ENCODE measurements at regions not wholly inside any gene's neighbourhood (a gene's known extent, or its start where the extent isn't known, plus 50 kb on each side); places are given as distances from the start of the nearest gene placed in this dataset.

DNA sequence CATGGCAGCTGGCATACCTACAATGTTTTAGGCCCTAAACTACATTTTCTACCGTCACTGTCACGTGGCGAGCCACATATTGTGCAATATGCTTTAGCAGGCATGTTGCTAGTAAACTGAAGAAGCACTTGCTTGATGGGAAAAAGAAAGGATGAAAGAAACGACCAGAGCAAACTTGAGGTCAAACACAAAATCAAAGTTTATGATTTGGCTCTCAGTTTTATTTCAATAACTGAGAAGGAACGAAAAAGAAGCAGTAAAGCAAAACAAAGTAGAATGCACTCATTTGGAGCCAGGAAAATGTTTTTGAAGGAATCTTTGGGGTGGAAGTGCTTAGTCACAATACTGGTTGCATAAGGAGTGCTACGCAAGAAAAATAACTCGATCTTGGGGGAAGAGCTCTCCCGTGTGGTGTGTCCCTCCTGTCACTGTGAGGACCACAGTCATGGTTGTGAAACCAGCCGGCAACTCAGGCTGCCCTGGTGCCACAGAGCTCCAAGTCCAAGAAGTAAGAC is 349.8 kb downstream of the RBM43 start:
- no peak for DNase-seq (ENCODE audit: low spot score)
- 38% methylated on average over 9 of the region's 9 CpGs for WGBS
- TF ChIP-seq YY1 (IDR thresholded peaks at IDR 0.05) (no peak), JUND (IDR thresholded peaks at IDR 0.05) (peak in 1 of 2 donors; percentile 19), FOXA2 (IDR thresholded peaks at IDR 0.05) (no peak), RAD21 (IDR thresholded peaks at IDR 0.05) (peak; percentile 71 to 72), EGR1 (IDR thresholded peaks at IDR 0.05; ENCODE audit: low read depth in 2 of 2) (no peak), GABPA (IDR thresholded peaks at IDR 0.05 in 1 of 2, conservative IDR thresholded peaks at IDR 0.05 in 1 of 2) (no peak), HNF4A (conservative IDR thresholded peaks at IDR 0.05) (peak in 1 of 2 donors; percentile 36), REST (IDR thresholded peaks at IDR 0.05) (no peak), ATF3 (IDR thresholded peaks at IDR 0.05) (no peak), FOXA1 (IDR thresholded peaks at IDR 0.05) (no peak), MAX (IDR thresholded peaks at IDR 0.05) (no peak), HNF4G (IDR thresholded peaks at IDR 0.05) (no peak), TAF1 (conservative IDR thresholded peaks at IDR 0.05) (no peak), NR2F2 (IDR thresholded peaks at IDR 0.05) (no peak), ZBTB33 (IDR thresholded peaks at IDR 0.05) (no peak), SP1 (IDR thresholded peaks at IDR 0.05) (no peak), RXRA (IDR thresholded peaks at IDR 0.05) (peak in 1 of 2 donors; percentile 7)
- TF ChIP-seq, protein P1, sequence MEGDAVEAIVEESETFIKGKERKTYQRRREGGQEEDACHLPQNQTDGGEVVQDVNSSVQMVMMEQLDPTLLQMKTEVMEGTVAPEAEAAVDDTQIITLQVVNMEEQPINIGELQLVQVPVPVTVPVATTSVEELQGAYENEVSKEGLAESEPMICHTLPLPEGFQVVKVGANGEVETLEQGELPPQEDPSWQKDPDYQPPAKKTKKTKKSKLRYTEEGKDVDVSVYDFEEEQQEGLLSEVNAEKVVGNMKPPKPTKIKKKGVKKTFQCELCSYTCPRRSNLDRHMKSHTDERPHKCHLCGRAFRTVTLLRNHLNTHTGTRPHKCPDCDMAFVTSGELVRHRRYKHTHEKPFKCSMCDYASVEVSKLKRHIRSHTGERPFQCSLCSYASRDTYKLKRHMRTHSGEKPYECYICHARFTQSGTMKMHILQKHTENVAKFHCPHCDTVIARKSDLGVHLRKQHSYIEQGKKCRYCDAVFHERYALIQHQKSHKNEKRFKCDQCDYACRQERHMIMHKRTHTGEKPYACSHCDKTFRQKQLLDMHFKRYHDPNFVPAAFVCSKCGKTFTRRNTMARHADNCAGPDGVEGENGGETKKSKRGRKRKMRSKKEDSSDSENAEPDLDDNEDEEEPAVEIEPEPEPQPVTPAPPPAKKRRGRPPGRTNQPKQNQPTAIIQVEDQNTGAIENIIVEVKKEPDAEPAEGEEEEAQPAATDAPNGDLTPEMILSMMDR (IDR thresholded peaks at IDR 0.05; ENCODE audit: low read depth, low read length, missing input control): peak; percentile 19
- Histone ChIP-seq H3K9ac (ENCODE audit: low read depth in 1 of 2, low read length in 2 of 2) (no peak overlapping the region), H3K36me3 (ENCODE audit: control insufficient read depth in 4 of 4, insufficient read depth in 3 of 4, low read depth in 1 of 4, low read length in 3 of 4) (no peaks in the 10 kb centered on the region), H3K9me3 (ENCODE audit: control insufficient read depth in 4 of 4, low read length in 3 of 4) (no peaks in the 10 kb centered on the region), H3K4me3 (ENCODE audit: low read depth in 1 of 3, low read length in 3 of 3) (no peak overlapping the region), H3K27me3 (ENCODE audit: control insufficient read depth in 4 of 4, insufficient read depth in 4 of 4, low read length in 3 of 4) (no peaks in the 10 kb centered on the region), H3K27ac (ENCODE audit: low read depth in 1 of 2, low read length in 2 of 2) (peak overlapping the region in 1 of 2 donors; percentile 33), H3K4me1 (ENCODE audit: control insufficient read depth in 4 of 4, insufficient read depth in 4 of 4, low read length in 3 of 4) (no peaks in the 10 kb centered on the region)

Data from liver (tissue), 8 donors.